Fibroblast of skin of scalp (primary cell): ENCODE measurements at regions not wholly inside any gene's neighbourhood (a gene's known extent, or its start where the extent isn't known, plus 50 kb on each side); places are given as distances from the start of the nearest gene placed in this dataset.
A peak's percentile ranks its signal among the peaks of the same experiment; 100 is the strongest.
"Not testable (repeated sequence)": the region's sequence is repeated elsewhere in the genome, so short reads cannot be mapped to it uniquely, and the experiment has no call there.

Source experiments
- DNase-seq: peaks from one replicate; pipeline ENCODE4 v3.0.0-alpha.2; 2013

DNA sequence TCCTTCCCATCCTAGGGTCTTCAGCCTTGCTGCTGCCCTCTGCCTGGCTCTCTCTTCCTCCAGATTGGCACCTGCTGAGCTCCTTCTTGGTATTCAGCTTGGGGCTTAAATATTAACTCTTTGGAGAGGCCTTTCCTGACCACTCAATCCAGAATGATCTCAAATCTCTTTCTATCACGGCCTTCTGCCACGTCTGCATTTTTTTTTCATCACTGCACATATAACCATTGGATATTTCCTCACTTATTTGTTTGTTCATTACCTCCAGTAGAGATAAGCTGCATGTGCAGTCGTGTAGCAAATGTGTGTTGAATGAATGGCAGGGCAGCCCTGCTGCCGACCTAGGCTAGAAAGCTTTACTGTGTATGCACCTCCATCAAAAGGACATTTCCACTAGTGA, 51.6 kb upstream of the MPP7 start:
- no peak for DNase-seq

DNA sequence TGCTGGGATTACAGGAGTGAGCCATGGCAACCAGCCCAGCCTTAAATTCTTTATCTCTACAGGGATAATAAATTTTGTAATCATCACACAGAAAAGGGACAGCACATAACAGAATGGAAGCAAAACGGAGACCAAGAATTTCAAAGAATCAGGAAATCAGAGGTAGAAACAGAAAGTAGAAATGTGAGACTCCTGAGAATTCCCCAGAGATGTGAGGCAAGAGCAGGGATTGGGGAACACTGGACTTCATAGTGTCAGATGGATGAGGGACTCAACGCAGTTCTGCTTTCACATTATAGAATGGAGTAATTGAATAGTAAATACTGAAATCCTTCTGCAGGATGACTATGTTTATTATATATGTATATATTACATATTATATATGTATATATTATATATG, 52.5 kb upstream of the MPP7 start:
- no peak for DNase-seq

DNA sequence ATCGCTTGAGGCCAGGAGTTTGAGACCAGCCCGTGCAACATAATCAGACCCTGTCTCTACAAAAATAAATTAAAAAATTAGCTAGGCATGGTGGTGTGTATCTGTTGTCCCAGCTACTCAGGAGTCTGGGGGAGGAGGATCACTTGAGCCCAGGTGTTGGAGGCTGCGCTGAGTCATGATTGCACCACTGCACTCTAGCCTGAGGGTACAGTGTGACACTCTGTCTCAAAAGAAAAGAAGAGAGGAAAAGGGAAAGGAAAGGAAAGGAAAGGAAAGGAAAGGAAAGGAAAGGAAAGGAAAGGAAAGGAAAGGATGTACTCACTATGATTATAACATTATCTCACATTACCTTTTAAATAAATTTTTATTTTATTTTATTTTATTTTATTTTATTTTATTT, 56.5 kb upstream of the MPP7 start:
- DNase-seq = no peak

DNA sequence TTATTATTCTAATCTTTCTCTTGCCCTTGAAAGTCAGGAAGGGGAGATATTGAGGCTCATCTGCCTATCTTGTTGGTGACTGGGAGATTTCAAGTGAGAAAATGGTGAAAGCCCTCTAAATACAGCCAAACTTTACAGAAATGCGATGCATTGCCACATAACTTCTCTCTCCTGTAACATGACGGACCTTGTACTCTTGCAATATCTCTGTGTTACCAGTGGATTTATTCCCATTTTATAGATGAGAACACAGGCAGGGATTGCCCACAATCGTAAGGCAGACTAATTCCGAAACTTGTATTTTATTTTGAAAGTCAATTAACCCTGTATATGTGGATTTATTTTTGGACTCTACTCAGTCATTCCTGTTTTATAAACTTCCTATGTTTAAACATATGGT, 57.3 kb upstream of the MPP7 start:
- DNase-seq = no peak

DNA sequence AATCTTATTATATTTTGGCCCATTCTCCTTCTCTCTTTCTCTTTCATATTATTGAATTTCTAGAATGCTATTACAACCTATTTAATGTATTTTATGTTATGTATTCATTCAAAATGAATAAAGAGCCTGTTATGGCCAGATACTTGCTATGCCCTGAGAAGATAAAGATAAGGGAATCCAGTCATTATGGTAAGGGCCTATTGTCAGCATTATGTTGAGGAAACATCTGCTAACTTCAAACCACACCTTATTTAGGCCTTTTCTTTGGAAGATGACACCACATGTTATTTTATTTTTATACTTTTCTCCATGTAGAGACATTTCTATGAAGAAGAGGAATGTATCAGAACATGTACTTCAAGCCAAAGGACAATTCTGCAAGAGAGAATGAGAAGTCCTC, 60.5 kb upstream of the MPP7 start:
- DNase-seq = no peak

DNA sequence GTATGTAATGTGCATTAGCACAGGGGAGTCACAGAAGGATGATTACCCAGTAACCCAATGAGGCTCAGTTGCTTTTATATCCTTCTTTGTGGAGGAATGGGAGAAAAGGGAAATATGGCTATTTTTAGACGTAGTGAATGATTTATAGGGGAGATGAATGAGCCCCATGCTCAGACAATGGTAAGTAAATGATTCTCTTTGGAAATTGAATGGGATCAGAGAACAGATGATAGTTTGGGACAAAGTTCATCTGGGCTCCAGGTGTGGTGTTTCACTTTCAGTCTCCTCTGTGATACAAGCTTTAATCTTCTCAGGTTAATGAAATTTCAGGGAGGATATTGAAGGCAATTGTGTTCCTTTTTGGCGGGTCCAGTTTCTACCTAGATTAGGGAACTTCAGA, 63.0 kb upstream of the MPP7 start:
- DNase-seq = no peak

DNA sequence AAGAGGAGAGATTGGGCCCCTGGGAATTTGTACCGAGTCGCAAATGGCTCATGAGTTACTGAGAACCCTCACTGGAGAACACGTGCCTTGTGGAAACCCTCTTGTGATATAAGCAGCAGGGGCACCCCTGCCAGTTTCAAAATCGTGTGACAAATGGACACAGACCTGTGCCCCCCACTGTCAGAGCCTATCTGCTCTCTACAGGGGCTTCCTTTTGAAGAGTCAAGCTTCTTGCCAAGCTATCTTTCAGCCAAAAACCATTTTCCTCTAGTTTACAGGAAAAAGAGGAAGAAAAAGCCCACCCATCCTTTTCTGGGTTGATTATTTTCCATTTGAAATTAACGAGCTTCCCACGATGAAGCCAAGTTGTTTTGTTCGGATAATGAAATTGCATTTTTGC, 64.1 kb upstream of the MPP7 start:
- DNase-seq = no peak

DNA sequence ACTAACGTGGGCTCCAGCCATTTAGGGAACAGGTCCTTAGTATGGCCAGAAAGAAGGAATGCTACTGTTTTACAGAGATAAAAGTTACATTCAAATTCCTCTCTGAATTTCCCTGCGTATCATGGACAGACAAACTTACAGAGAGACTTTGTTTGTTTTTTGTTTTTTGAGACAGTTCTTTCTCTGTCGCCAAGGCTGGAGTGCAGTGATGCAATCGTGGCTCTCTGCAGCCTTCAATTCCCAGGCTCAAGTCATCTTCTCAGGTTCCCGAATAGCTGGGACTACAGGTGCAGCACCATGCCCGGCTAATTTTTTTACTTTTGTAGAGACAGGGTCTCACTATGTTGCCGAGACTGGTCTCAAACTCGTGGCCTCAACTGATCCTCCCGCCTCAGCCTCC, 64.5 kb upstream of the MPP7 start:
- no peak for DNase-seq

DNA sequence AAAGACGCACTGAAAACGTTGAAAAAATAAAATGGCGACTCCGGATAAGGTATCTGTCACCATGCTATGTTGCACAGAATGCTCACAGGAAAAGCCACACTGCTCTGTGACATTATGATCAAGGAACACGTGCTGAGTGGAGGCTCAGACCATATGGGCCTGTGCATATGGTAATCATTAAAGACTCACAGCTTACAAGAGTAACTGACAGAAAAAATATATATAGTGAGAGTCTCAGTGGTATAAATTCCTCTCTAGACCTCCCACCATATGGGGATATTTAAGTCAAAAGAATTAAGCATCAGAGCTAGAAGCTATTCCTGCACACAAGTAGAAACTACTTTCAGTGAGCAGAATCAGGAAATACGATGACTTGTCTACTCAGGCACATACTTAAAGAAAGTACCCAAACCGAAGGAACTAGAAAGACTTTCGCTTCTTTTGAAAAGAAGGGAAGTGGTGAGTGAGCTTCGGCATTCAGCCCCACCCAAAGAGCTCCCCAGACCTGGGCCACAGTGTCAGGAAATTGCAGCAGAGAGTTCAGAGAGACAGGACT, 65.1 kb upstream of the MPP7 start:
- DNase-seq = peak; percentile 69

DNA sequence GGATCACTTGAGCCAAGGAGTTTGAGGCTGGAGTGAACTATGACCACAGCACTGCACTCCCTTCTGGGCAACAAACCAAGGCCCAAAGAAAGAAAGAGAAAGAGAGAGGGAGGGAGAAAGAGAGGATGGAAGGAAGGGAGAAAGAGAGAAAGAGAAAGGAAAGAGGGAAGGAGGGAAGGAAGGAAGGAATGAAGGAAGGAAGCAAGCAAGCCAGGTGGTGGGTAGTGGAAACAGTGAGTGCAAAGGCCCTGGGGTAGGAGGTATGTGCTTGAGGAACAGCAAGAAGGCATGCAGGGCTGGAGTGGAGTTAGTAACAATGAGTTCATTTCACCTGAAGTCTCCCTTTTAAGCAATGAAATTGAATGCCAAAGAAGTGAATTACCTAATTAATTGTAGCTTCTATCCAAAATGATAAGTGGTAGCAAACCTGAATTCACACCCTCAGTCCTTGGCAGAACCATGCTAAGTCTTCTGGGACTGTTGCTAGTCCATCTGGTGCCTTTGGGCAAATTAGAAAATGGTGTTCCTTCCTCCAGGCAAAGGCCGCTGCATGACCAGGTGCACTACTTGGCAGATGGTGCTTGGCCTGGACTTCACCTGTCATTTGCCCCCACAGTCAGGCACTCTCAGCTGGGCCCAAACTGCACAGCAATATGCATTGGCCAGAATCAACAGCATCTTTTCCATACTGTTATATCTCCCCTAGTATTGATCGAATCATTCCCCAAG, 67.4 kb upstream of the MPP7 start:
- DNase-seq = no peak

DNA sequence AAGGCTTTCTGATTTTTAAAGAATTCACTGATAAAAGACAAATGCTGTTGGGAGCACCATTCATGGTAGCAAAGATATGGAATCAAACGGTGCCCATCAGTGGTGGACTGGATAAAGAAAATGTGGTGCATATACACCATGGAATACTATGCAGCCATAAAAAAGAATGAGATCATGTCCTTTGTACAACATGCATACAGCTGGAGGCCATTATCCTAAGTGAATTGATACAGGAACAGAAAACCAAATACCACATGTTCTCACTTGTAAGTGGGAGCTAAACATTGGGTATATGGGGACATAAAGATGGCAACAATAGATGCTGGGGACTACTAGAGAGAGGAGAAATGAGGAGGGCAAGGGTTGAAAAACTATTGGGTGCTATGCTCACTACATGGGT, 68.8 kb upstream of the MPP7 start:
- not testable (repeated sequence) for DNase-seq

DNA sequence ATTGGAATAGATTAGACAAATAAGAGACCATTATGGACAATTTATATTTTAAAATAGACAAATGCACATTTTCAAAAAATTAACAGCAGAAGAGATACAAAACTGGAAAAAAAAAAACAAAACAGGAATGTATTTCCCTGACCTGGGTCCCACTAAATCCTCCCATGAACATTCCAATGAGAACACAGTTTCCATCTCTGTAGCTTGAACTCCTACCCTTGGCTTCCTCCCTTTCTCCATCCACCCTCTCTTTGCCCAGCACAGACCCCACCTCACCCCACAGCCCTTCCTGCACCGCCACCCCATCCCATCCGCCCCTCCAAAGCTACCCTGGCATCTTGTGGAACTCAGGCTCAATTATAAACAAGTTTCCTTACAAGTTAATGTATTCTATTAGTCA, 71.2 kb upstream of the MPP7 start:
- DNase-seq = no peak

DNA sequence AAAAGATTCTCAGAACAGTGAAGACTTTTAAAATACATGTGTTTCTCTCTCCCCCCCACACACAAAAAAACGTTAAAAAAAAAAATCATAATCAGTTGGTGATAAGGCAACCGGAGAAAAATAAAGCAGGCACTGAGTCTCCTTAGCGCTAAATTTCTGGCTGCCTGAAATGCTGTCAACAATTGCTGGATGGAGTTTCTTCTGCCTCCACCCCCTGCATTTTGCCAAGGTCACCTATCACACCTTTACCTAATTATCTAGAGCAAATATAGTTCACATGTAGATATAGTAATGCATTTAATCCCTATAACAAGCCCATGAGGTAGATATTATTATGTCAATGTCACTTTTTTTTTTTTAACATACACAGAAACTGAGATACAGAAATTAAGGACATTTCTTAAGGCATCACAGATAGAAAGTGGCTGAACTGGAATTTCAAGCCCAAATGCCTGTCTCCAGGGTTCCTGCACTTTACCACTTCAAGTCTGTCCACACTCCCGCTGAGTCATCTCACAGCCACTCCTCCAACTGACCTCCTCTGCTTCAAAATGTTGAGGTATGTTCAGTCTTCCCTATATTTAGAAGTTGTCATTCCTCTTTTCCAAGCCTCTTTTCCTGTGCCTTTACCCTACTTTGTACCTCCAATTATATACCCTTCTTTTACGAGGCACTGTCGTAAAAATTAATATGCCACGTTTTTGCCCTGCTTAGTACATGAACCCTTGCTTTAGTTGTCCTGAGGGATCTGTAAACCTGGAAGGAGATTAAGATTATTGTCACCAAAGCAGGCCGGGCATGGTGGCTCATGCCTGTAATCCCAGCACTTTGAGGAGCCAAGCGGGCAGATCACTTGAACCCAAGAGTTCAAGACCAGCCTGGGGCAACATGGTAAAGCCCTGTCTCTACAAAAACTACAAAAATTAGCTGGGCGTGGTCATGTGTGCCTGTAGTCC, 72.8 kb upstream of the MPP7 start:
- peak; percentile 66 for DNase-seq

DNA sequence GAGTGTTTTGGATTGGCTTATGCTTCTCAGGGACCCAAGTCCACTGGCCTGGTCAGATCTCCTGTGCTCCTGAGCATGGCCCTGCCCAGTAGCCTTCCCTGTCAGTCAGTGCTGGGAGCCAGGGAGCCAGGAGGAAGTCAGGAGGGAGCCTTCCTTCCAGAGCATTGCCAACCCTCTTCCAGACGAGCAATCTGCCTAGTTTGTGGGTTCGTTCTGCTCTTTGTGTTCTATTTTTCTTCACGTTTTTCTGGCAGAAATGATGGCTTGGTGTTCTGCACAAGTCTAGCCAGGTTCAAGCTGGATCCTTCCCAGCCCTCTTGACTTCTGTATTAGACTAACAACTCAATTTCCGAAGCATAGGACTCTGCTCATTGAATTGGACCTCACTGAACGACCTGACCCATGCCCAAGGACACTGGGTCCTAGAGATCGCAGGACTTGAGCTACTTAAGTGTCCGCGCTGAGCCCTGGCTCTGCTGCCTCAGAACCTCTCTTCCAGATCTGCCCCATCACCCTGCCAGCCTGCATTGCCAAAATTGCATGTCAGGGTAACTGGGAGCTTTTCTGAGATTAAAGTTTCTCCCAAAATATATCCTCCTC, 76.2 kb upstream of the MPP7 start:
- no peak for DNase-seq

DNA sequence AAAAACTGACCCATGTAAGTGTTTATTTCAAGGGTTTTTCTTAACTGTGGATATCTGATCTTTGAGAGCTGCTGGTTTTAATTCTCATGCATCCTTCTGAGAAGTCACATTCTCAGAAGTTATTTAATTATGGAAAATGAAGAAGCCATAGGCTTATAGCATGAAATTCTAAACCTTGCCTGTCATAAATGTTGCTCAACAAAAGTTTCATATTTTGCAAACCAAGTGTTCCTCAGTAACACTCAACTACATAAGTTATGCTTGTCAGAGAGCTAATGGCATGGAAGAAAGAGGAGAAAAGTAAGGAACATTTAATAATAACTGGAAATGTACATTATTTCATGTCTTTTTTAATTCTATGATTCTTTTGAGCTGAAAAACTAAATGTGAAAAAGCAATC, 78.6 kb upstream of the MPP7 start:
- peak; percentile 29 for DNase-seq

DNA sequence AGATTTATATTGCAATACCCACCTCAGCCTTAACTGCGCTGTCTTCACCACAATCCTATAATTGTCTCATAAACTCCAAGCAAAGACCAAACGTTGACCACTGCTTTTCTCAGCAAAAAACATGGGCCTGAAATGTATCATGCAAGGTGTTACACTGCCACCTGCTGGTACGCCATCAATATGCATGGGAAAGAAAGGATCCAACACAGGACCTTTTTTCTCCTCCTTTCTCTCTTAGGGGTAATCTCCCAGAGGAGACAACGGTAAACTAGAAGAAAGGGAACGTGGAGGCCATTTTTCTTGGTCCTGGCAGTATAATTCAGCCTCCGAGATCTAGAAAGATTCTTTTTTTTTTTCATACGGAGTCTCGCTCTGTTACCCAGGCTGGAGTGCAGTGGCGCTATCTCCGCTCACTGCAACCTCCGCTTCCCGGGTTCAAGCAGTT, 79.1 kb upstream of the MPP7 start:
- peak; percentile 90 for DNase-seq

DNA sequence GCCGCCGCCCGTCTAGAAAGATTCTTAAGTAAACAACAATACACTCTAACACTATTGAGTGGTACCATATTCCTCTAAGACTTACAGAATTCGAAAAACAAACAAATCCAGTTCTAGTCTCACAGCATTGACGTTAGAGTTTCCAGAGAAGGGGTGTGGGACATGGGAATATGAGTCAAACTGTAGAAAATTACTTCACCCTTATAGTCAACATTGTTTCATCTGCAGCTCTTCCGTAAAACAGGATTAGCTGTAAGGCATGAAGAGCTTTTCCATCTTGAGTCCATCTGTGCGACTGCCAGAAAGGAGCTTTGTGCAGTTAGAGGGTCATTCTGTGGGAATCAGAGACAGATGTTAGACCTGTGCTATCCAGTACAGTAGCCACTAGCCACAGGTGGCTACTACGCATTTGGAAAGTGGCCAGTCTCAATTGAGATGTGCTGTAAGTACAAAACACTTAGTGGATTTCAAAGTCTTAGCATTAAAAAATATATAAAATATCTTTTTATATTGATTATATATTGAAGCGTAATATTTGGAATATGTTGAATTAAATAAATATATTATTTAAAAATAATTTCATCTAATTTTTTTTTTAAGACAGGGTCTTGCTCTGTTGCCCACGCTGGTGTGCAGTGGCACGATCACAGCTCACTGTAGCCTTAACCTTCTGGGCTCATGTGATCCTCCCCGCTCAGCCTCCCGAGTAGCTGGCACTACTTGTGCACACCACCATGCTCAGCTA, 79.8 kb upstream of the MPP7 start:
- peak; percentile 52 for DNase-seq

DNA sequence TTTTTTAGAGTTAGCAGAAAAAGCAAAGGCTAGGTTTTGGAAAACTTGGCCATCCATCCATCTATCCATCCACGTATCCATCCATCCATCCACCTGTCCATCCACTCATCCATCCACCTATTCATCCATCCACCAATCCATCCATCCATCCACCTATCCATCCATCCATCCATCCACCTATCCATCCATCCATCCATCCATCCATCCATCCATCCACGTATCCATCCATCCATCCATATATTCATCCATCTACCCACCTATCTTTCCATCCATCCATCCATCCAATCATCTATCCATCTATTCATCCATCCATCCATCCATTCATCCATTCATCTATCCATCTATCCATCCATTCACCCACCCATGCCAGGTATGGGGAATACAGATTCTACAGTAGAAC, 81.7 kb upstream of the MPP7 start:
- no peak for DNase-seq

DNA sequence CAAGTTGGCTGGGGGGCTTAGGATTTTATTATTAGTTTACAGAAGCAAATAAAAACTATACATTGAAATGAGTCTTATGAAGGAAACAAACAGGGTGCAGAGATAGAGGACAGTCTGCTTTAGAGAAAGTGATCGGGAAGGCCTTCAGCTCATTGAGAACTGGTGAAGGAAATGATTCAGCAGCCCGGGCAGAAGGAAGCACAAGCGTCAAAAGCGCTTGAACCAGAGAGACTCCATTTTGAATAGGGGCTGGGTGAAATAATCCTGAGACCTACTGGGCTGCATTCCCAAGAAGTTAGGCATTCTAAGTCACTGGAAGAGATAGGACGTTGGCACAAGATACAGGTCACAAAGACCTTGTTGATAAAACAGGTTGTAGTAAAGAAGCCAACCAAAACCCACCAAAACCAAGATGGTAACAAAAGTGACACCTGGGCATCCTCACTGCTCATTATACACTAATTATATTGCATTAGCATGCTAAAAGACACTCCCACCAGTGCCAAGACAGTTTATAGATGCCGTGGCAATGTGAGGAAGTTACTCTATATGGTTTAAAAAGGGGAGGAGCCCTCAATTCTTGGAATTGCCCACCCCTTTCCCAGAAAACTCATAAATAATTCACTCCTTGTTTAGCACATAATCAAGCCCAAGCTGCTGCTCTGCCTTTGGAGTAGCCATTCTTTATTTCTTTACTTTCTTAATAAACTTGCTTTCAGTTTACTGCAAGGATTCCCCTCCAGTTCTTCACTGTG, 83.1 kb upstream of the MPP7 start:
- DNase-seq = no peak

DNA sequence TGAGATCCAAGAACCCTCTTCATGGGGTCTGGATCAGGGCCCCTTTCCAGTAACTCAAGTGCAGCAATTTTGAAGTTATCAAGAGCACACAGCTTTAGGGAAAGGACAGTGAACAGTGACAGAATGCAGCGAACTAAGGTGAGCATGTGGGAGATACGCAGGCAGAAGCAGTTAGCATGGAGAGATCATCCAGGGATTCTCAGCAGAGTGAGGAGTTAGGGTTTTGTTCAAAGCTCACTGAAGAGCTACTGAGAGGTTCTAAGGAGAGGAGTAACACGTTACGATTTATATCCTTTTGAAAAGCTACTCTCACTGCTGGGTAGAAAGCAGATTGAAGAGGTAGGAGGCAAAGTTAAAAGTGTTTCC, 83.6 kb upstream of the MPP7 start:
- DNase-seq = no peak

DNA sequence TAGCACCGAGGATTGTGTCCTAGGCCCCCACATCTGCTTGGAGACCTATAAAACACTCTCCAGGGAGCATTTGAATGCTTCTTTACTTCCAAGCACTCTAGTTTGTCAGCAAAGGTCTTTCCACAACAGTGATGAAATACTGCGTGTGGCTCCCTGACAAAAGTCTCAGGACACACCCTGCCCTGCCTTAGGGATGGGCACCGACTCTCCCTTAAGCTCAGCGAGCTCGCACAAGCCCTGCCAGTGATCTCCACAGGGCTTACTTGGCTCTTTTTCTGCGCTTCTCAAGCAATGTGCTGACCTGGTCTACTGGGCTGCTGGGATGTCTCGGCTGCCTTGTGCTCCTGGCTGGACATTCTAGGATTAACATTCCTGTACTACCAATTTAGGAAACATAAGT, 84.3 kb upstream of the MPP7 start:
- no peak for DNase-seq

DNA sequence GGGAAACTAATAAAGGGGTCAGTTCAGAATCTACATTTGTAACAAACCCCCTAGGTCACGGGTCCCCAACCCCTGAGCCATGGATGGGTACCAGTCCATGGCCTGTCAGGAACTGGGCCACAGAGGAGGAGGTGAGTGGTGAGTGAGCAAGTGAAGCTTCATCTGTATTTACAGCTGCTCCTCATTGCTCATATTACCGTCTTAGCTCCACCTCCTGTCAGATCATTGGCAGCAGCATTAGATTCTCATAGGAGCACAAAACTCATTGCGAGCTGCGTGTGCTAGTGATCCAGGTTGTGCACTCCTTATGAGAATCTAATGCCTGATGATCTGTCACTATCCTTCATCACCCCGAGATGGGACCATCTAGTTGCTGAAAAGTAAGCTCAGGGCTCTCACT, 88.4 kb upstream of the MPP7 start:
- no peak for DNase-seq
